CD4-positive, alpha-beta memory T cell (primary cell): ENCODE measurements at regions not wholly inside any gene's neighbourhood (a gene's known extent, or its start where the extent isn't known, plus 50 kb on each side); places are given as distances from the start of the nearest gene placed in this dataset.
"Not testable (repeated sequence)": the region's sequence is repeated elsewhere in the genome, so short reads cannot be mapped to it uniquely, and the experiment has no call there.

ENCODE experiments used
- CTCF ChIA-PET: fragments of 350-600 bp; sonication (Branson Sonifier 250); formaldehyde crosslinking; loops from one replicate; lab custom pipeline; 2021; ENCODE audit warnings: inconsistent platforms; ENCODE audit not compliant: partially characterized antibody; lab: Charles Lee
- POLR2A ChIA-PET: fragments of 350-600 bp; sonication (Branson Sonifier 250); formaldehyde crosslinking; loops from one replicate; lab custom pipeline; 2021; ENCODE audit not compliant: partially characterized antibody; lab: Charles Lee
- DNase-seq, 5 donors: peaks; one replicate each; pipeline versions ENCODE4 v3.0.0 to v3.0.0-alpha.2; 2020 to 2022; ENCODE audit warnings: mixed read lengths in 1 of 5
- H3K27ac ChIP-seq: one replicate; pipeline ENCODE4 v1.7.0; 2013; ENCODE audit warnings: low read depth, low read length
- H3K27me3 ChIP-seq: 2 replicates; pipeline ENCODE4 v1.7.0; 2013; ENCODE audit warnings: mild to moderate bottlenecking, low read length, moderate library complexity; ENCODE audit not compliant: insufficient read depth
- H3K36me3 ChIP-seq: 2 replicates; pipeline ENCODE4 v1.7.0; 2013; ENCODE audit warnings: mild to moderate bottlenecking, low read length, moderate library complexity; ENCODE audit not compliant: insufficient read depth
- H3K4me1 ChIP-seq: 2 replicates; pipeline ENCODE4 v1.7.0; 2013; ENCODE audit warnings: mild to moderate bottlenecking, low read length, moderate library complexity; ENCODE audit not compliant: insufficient read depth
- H3K4me3 ChIP-seq, 2 donors: one replicate each; pipeline ENCODE4 v1.7.0; 2013; ENCODE audit warnings: low read length in 2 of 2, mild to moderate bottlenecking in 1 of 2
- H3K9me3 ChIP-seq, 2 donors: one replicate each; pipeline ENCODE4 v1.7.0; 2013; ENCODE audit warnings: low read length in 2 of 2, control low read depth in 1 of 2; ENCODE audit not compliant: control insufficient read depth in 1 of 2
- H3K27ac Mint-ChIP-seq, 7 donors: one replicate each; pipeline ENCODE4 v1.8.0; 2020 to 2021; ENCODE audit warnings: mixed read lengths in 7 of 7, mild to moderate bottlenecking in 6 of 7, inconsistent platforms in 3 of 7, moderate library complexity in 3 of 7
- H3K27me3 Mint-ChIP-seq, 2 donors: one replicate each; pipeline ENCODE4 v1.8.0; 2020 to 2021; ENCODE audit warnings: mixed read lengths in 2 of 2
- H3K36me3 Mint-ChIP-seq, 2 donors: one replicate each; pipeline ENCODE4 v1.8.0; 2020 to 2021; ENCODE audit warnings: mixed read lengths in 2 of 2, inconsistent platforms in 1 of 2, mild to moderate bottlenecking in 1 of 2
- H3K4me1 Mint-ChIP-seq, 4 donors: one replicate each; pipeline ENCODE4 v1.8.0; 2020 to 2021; ENCODE audit warnings: mixed read lengths in 4 of 4, mild to moderate bottlenecking in 1 of 4
- H3K4me3 Mint-ChIP-seq, 8 donors: one replicate each; pipeline ENCODE4 v1.8.0; 2020 to 2021; ENCODE audit warnings: mixed read lengths in 8 of 8, mild to moderate bottlenecking in 7 of 8, moderate library complexity in 6 of 8, inconsistent platforms in 3 of 8
- H3K9me3 Mint-ChIP-seq, 8 donors: one replicate each; pipeline ENCODE4 v1.8.0; 2020 to 2021; ENCODE audit warnings: mixed read lengths in 8 of 8, mild to moderate bottlenecking in 5 of 8, inconsistent platforms in 3 of 8, moderate library complexity in 1 of 8
- intact Hi-C: fragments of 100-400 bp; cut with micrococcal nuclease; formaldehyde crosslinking; loops from one replicate; pipeline ENCODE4 v1.15.1; 2023

DNA sequence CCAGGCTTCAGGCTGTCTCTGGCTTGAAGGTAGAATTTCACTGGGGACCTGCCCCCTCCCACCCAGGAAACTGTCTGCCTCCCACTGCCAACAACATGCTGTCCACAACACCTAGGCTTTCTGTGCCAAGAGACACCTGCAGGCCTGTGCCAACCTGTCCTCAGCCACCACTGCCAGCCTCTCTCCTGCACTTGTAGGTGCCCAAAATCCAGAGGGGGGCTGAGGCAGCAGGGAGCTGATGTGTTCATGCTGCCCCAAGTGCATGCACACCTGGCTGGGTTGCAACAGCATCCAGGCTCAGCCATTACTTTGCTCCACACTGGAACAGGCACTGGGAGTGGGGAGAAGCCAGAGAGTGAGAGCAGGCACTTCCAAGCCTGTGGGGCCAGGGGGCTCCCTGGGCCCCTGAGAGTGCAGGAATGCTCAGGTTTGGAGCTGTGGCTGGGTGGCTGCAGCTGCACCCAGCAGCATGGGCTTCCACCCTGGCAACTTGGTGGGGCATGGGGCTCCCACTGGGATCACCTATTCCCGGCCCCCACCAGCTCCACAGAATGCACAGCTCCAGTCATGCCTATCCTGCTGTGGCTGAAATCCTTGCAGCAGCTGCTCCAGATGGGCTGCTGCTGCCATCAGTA lies 218.1 kb upstream of the OBI1 start:
- H3K27ac Mint-ChIP-seq: no peak overlapping the region
- CTCF ChIA-PET: no interaction called here
- peaks cover 0 to 6% (median 0%) of the 10 kb centered on the region in 8 donors for H3K9me3 Mint-ChIP-seq

DNA sequence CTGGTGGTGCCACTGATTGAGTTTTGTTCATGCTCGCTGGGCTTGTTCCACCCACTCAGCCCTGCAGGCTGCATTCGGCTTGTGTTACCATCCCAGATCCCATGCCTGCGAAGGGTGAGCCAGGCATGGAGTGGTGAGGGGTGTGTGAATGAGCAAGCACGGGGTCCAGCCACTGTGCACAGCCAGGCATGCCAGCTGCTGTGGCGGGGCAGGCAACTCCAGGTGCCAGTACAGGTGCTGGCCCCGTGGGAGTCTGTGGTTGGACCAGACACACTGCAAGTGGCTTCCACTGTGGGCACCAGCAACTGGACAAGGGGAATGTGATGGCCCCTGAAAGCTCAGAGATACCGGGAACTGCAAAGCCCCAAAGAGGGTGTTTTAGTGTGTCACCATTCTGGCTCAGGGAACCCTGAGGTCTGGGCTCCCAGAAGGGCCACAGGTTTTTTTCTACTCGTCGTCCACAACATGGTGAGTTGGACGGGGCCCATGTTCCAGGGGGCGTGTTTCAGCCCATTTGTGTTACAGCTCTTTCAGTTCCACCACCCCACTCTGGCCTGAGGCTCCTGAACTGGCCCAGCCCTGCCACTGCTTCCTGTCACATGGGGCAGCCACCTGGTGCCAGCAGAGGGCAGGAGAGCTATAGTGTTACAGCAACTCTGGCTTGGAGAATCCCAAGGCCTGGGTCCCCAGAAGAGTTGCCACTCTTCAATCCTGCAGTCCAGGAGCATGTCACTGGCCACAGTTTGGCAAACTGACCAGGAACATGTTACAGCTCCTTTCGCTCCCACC lies 217.0 kb upstream of the OBI1 start:
- Histone ChIP-seq H3K36me3 (no peaks in the 10 kb centered on the region), H3K9me3 (no peaks in the 10 kb centered on the region), H3K4me1 (no peaks in the 10 kb centered on the region), H3K4me3 (no peak overlapping the region), H3K27me3 (no peaks in the 10 kb centered on the region), H3K27ac (no peak overlapping the region)
- H3K9me3 Mint-ChIP-seq: peaks cover 0 to 4% (median 0%) of the 10 kb centered on the region in 8 donors
- ChIA-PET POLR2A (no interaction called here), CTCF (interaction anchor here (1.1 kb wide), 1 partner anchor 27 kb away, joined by 3 read pairs; no protein-coding TSS in a partner anchor)
- DNase-seq: no peak
- H3K27ac Mint-ChIP-seq: no peak overlapping the region
- intact Hi-C loops: no loop called here
- no peaks in the 10 kb centered on the region for H3K36me3 Mint-ChIP-seq
- no peak overlapping the region for H3K4me3 Mint-ChIP-seq
- no peaks in the 10 kb centered on the region for H3K4me1 Mint-ChIP-seq
- peaks cover 2 to 5% of the 10 kb centered on the region in 2 donors for H3K27me3 Mint-ChIP-seq

More for the DNA sequence above, 218.1 kb upstream of the OBI1 start:
- H3K27me3 ChIP-seq: no peaks in the 10 kb centered on the region
- H3K4me1 Mint-ChIP-seq: no peaks in the 10 kb centered on the region
- H3K36me3 Mint-ChIP-seq: no peaks in the 10 kb centered on the region
- no peak overlapping the region for H3K27ac ChIP-seq
- H3K4me1 ChIP-seq: no peaks in the 10 kb centered on the region
- POLR2A ChIA-PET: no interaction called here
- no peaks in the 10 kb centered on the region for H3K36me3 ChIP-seq
- H3K4me3 Mint-ChIP-seq: no peak overlapping the region
- no peak for DNase-seq
- peaks cover 2 to 4% of the 10 kb centered on the region in 2 donors for H3K27me3 Mint-ChIP-seq
- no peaks in the 10 kb centered on the region for H3K9me3 ChIP-seq
- intact Hi-C loops: no loop called here
- no peak overlapping the region for H3K4me3 ChIP-seq

DNA sequence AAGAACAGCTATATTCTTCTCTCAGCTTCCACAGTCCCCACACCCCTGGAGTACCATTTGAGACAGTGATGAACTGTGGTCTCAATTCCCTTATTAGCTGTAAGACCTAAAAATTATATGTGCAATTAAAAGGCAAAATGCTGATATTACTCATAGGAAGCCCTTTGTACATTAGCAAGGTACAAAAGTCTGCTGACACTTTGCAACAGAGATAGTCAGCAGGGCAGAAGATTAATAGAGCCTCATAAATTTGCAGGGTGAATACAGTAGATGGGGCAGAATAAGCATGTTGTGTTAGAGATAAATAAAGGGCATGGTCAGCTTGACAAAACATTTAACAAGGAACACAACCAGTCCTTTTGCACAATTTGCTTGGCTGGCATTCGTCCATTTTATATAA lies 210.0 kb upstream of the OBI1 start:
- H3K27ac Mint-ChIP-seq: no peak overlapping the region
- H3K4me3 ChIP-seq: no peak overlapping the region
- no peak for DNase-seq
- H3K27ac ChIP-seq: no peak overlapping the region
- intact Hi-C loops: no loop called here
- no peak overlapping the region for H3K4me3 Mint-ChIP-seq
- H3K36me3 ChIP-seq: no peaks in the 10 kb centered on the region
- no peaks in the 10 kb centered on the region for H3K4me1 ChIP-seq
- ChIA-PET CTCF (no interaction called here), POLR2A (no interaction called here)
- H3K9me3 Mint-ChIP-seq: peaks cover 0 to 2% (median 0%) of the 10 kb centered on the region in 8 donors
- H3K27me3 Mint-ChIP-seq: peaks cover 2 to 11% of the 10 kb centered on the region in 2 donors
- no peaks in the 10 kb centered on the region for H3K4me1 Mint-ChIP-seq
- no peaks in the 10 kb centered on the region for H3K9me3 ChIP-seq
- H3K27me3 ChIP-seq: no peaks in the 10 kb centered on the region
- no peaks in the 10 kb centered on the region for H3K36me3 Mint-ChIP-seq

DNA sequence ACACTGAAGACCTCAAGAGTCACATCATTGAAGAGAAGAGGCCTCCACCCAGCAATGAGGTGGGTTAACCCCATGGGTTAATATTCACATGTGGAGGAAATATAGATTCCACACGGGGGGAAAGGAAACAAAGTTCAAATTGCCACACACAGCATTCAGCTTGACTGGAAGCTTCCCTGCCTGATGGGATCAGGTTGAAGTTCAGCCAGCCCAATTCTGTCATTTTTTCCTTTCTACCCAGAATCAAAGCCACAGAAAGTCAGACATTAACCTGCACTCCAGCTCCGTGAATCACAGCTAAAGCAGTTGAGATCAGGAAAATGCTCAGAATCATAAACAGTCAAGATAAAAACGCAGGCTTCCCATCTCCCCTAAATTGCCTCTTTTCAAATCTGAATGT lies 208.7 kb upstream of the OBI1 start:
- no peak overlapping the region for H3K27ac Mint-ChIP-seq
- H3K27me3 Mint-ChIP-seq: peaks cover 0 to 8% of the 10 kb centered on the region in 2 donors
- H3K4me1 Mint-ChIP-seq: no peaks in the 10 kb centered on the region
- no peaks in the 10 kb centered on the region for H3K36me3 Mint-ChIP-seq
- ChIA-PET POLR2A (no interaction called here), CTCF (no interaction called here)
- Histone ChIP-seq H3K36me3 (no peaks in the 10 kb centered on the region), H3K27ac (no peak overlapping the region), H3K9me3 (no peaks in the 10 kb centered on the region), H3K4me1 (no peaks in the 10 kb centered on the region), H3K4me3 (no peak overlapping the region), H3K27me3 (no peaks in the 10 kb centered on the region)
- H3K4me3 Mint-ChIP-seq: no peak overlapping the region
- DNase-seq: no peak
- intact Hi-C loops: no loop called here
- peaks cover 0 to 2% (median 0%) of the 10 kb centered on the region in 8 donors for H3K9me3 Mint-ChIP-seq

DNA sequence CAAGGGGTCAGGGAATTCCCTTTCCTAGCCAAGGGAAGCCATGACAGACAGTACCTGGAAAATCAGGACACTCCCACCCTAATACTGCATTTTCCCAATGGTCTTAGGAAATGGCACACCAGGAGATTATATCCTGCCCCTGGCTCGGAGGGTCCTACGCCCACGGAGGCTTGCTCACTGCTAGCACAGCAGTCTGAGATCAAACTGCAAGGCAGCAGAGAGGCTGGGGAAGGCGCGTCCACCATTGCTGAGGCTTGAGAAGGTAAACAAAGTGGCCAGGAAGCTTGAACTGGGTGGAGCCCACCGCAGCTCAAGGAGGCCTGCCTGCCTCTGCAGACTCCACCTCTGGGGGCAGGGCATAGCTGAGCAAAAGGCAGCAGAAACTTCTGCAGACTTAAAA lies 207.1 kb upstream of the OBI1 start:
- POLR2A ChIA-PET, H3K36me3 Mint-ChIP-seq, H3K27ac Mint-ChIP-seq, H3K4me1 Mint-ChIP-seq, DNase-seq, H3K36me3 ChIP-seq, H3K4me3 ChIP-seq, H3K4me3 Mint-ChIP-seq, H3K27me3 Mint-ChIP-seq, H3K9me3 Mint-ChIP-seq, CTCF ChIA-PET, H3K27ac ChIP-seq, H3K4me1 ChIP-seq, intact Hi-C loops, H3K9me3 ChIP-seq, H3K27me3 ChIP-seq: not testable (repeated sequence)

DNA sequence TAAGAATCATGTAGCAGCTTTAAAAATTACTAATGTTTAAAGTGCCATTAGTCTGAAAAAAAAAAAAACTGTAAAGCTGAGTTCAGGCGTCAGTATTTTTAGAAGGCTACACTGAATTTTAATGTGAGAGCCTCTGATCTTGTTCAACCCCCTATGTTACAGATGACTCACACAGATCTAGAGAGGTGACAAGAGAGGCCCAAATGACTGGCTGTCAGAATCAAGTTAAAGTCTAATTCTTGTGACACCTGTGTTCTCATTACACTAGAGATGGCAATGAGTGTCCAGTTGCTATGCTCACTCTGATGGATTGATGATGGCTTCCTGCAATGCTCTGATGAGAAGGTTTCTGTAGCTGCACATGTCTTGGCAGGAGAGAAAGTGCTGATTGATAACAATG lies 203.5 kb upstream of the OBI1 start:
- H3K36me3 Mint-ChIP-seq: no peaks in the 10 kb centered on the region
- Histone ChIP-seq H3K36me3 (no peaks in the 10 kb centered on the region), H3K27ac (no peak overlapping the region), H3K9me3 (no peaks in the 10 kb centered on the region), H3K4me1 (no peaks in the 10 kb centered on the region), H3K27me3 (no peaks in the 10 kb centered on the region), H3K4me3 (no peak overlapping the region)
- ChIA-PET POLR2A (no interaction called here), CTCF (no interaction called here)
- H3K9me3 Mint-ChIP-seq: peaks cover 0 to 11% (median 3%) of the 10 kb centered on the region in 8 donors
- DNase-seq: no peak
- H3K4me3 Mint-ChIP-seq: no peak overlapping the region
- no peaks in the 10 kb centered on the region for H3K4me1 Mint-ChIP-seq
- peaks cover 0 to 5% of the 10 kb centered on the region in 2 donors for H3K27me3 Mint-ChIP-seq
- H3K27ac Mint-ChIP-seq: no peak overlapping the region
- intact Hi-C loops: no loop called here

DNA sequence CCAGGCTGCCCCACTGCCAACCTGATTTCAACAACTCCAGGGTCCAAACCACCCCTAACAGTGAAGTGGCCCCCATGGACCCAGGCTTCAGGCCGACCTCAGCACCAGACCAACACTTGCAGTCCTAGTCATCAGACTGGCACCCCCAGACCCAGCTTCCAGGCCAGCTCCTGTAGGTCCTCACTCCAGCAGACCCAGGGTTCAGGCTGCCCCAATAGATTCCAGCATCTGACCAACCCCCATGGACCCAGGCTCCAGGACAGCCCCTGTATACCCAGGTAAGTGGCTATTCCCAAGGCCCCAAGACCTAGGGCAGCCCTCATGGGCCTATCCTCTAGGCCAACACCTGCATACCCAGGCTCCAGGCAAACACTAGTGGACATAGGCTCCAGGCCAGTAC lies 193.8 kb upstream of the OBI1 start:
- H3K4me1 Mint-ChIP-seq: no peaks in the 10 kb centered on the region
- no peaks in the 10 kb centered on the region for H3K36me3 Mint-ChIP-seq
- Histone ChIP-seq H3K27ac (no peak overlapping the region), H3K27me3 (no peaks in the 10 kb centered on the region), H3K9me3 (no peaks in the 10 kb centered on the region), H3K36me3 (no peaks in the 10 kb centered on the region), H3K4me3 (no peak overlapping the region), H3K4me1 (no peaks in the 10 kb centered on the region)
- POLR2A ChIA-PET: no interaction called here
- H3K4me3 Mint-ChIP-seq: no peak overlapping the region
- DNase-seq: no peak
- intact Hi-C loops: no loop called here
- peaks cover 0 to 26% (median 16%) of the 10 kb centered on the region in 8 donors for H3K9me3 Mint-ChIP-seq
- no peak overlapping the region for H3K27ac Mint-ChIP-seq
- CTCF ChIA-PET: no interaction called here
- H3K27me3 Mint-ChIP-seq: no peaks in the 10 kb centered on the region
